ENCODE measurements at regions not wholly inside any gene's neighbourhood (a gene's known extent, or its start where the extent isn't known, plus 50 kb on each side); places are given as distances from the start of the nearest gene placed in this dataset.

DNA sequence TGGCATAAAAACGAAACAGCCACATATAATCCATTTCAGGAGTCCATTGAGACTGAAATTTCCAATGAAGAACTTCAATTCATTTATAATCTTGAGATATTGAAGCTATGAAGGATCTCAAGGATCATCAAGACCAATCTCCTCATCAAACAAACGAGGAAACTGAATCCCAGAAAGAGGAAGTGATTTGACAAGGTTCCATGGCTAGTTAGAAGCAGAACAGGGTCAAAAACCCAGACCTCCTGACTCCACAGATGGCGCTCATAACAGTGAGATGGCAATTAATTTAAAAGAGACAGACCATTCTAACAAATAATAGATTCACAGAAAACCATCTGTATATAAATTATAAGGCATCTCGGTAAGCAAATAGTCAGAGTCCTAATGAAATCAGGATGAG is 229.7 kb downstream of the KCTD12 start:
- TF ChIP-seq FOXK2 (IDR thresholded peaks at IDR 0.05): no peak
- no peak for TF ChIP-seq L3MBTL2 (conservative IDR thresholded peaks at IDR 0.05)
- no peak for TF ChIP-seq ARNT (IDR thresholded peaks at IDR 0.05)
- no peak for TF ChIP-seq TARDBP (IDR thresholded peaks at IDR 0.05)
- TF ChIP-seq BHLHE40 (IDR thresholded peaks at IDR 0.05; ENCODE audit: borderline replicate concordance): no peak
- no peak for TF ChIP-seq PKNOX1 (IDR thresholded peaks at IDR 0.05)
- TF ChIP-seq HDGF (IDR thresholded peaks at IDR 0.05; ENCODE audit: borderline replicate concordance): no peak
- no peak for TF ChIP-seq SUZ12 (IDR thresholded peaks at IDR 0.05)
- no peak for TF ChIP-seq FOXA1 (IDR thresholded peaks at IDR 0.05)
- TF ChIP-seq ZNF384 (IDR thresholded peaks at IDR 0.05): no peak
- TF ChIP-seq ELF4 (IDR thresholded peaks at IDR 0.05): no peak
- TF ChIP-seq NFRKB (IDR thresholded peaks at IDR 0.05): no peak
- TF ChIP-seq CTBP1 (IDR thresholded peaks at IDR 0.05; ENCODE audit: borderline replicate concordance): no peak
- TF ChIP-seq FOXM1 (IDR thresholded peaks at IDR 0.05; ENCODE audit: borderline replicate concordance): no peak
- no peak for TF ChIP-seq SP1 (IDR thresholded peaks at IDR 0.05)
- no peak for TF ChIP-seq LEF1 (IDR thresholded peaks at IDR 0.05; ENCODE audit: borderline replicate concordance)
- ChIA-PET POLR2A (no interaction called here), CTCF (no interaction called here)
- no peak for DNase-seq (ENCODE audit: extremely low spot score)

- POLR2A ChIA-PET: no interaction called here
- CTCF ChIA-PET: no interaction called here
- no peak for DNase-seq (ENCODE audit: extremely low spot score)
- TF ChIP-seq FOXM1 (IDR thresholded peaks at IDR 0.05; ENCODE audit: borderline replicate concordance) (no peak), SUZ12 (IDR thresholded peaks at IDR 0.05) (no peak), LEF1 (IDR thresholded peaks at IDR 0.05; ENCODE audit: borderline replicate concordance) (no peak), L3MBTL2 (conservative IDR thresholded peaks at IDR 0.05) (no peak), NFRKB (IDR thresholded peaks at IDR 0.05) (no peak), SP1 (IDR thresholded peaks at IDR 0.05) (no peak), CTBP1 (IDR thresholded peaks at IDR 0.05; ENCODE audit: borderline replicate concordance) (no peak), ARNT (IDR thresholded peaks at IDR 0.05) (no peak), FOXA1 (IDR thresholded peaks at IDR 0.05) (no peak), BHLHE40 (IDR thresholded peaks at IDR 0.05; ENCODE audit: borderline replicate concordance) (no peak), FOXK2 (IDR thresholded peaks at IDR 0.05) (no peak), PKNOX1 (IDR thresholded peaks at IDR 0.05) (no peak), TARDBP (IDR thresholded peaks at IDR 0.05) (no peak), ELF4 (IDR thresholded peaks at IDR 0.05) (no peak), HDGF (IDR thresholded peaks at IDR 0.05; ENCODE audit: borderline replicate concordance) (no peak), ZNF384 (IDR thresholded peaks at IDR 0.05) (no peak)
Observed at GRCh38 chr13:76656056-76656455, 230.1 kb downstream of the KCTD12 start.

DNA sequence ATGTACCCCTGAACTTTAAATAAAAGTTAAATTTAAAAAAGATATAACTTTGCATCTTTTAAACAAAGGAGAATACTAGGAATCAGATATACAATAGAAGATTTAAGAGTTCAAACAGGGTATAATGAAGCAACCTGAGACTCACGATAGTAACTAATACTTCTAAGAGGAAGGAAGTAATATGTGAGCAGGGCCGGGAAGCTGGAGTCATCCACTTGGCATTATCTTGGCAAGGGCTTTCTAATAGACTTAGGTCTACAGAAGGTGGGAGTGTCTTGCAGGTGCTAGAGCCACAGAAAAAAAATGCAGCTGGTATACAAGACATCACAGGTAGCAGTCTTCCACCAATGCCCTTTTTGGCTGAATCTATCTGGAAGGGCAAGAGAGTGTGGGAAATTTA is 231.9 kb downstream of the KCTD12 start:
- TF ChIP-seq SP1 (IDR thresholded peaks at IDR 0.05) (no peak), ZNF384 (IDR thresholded peaks at IDR 0.05) (no peak), BHLHE40 (IDR thresholded peaks at IDR 0.05; ENCODE audit: borderline replicate concordance) (no peak), NFRKB (IDR thresholded peaks at IDR 0.05) (no peak), ELF4 (IDR thresholded peaks at IDR 0.05) (no peak), PKNOX1 (IDR thresholded peaks at IDR 0.05) (no peak), FOXK2 (IDR thresholded peaks at IDR 0.05) (no peak), FOXM1 (IDR thresholded peaks at IDR 0.05; ENCODE audit: borderline replicate concordance) (no peak), L3MBTL2 (conservative IDR thresholded peaks at IDR 0.05) (no peak), ARNT (IDR thresholded peaks at IDR 0.05) (no peak), CTBP1 (IDR thresholded peaks at IDR 0.05; ENCODE audit: borderline replicate concordance) (no peak), LEF1 (IDR thresholded peaks at IDR 0.05; ENCODE audit: borderline replicate concordance) (no peak), FOXA1 (IDR thresholded peaks at IDR 0.05) (no peak), TARDBP (IDR thresholded peaks at IDR 0.05) (no peak), SUZ12 (IDR thresholded peaks at IDR 0.05) (no peak), HDGF (IDR thresholded peaks at IDR 0.05; ENCODE audit: borderline replicate concordance) (no peak)
- ChIA-PET POLR2A (no interaction called here), CTCF (no interaction called here)
- no peak for DNase-seq (ENCODE audit: extremely low spot score)

DNA sequence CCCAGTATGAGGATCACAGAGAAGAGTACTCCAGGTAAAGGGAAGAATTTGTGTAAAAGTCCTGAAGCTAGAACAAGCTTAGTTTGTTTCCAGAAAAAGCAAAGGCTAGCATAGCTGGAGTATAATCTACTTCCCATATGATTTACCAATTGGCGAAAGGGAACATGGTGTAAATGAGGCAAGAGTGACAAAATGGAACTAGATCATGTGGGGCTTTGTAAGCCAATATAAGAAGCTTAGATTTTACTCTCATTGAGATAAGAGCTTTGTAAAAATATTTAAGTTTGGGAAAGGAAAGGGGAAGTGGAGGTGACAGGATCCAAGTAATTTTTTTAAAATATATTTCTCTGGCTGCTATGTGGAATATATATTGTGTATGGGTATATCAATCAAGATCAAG is 234.9 kb downstream of the KCTD12 start:
- TF ChIP-seq BHLHE40 (IDR thresholded peaks at IDR 0.05; ENCODE audit: borderline replicate concordance): no peak
- no peak for TF ChIP-seq ELF4 (IDR thresholded peaks at IDR 0.05)
- no peak for TF ChIP-seq HDGF (IDR thresholded peaks at IDR 0.05; ENCODE audit: borderline replicate concordance)
- no peak for TF ChIP-seq SP1 (IDR thresholded peaks at IDR 0.05)
- TF ChIP-seq FOXK2 (IDR thresholded peaks at IDR 0.05): no peak
- TF ChIP-seq PKNOX1 (IDR thresholded peaks at IDR 0.05): no peak
- TF ChIP-seq TARDBP (IDR thresholded peaks at IDR 0.05): no peak
- DNase-seq (ENCODE audit: extremely low spot score): no peak
- POLR2A ChIA-PET: no interaction called here
- CTCF ChIA-PET: interaction anchor here (0.6 kb wide), 1 partner anchor 12 kb away, joined by 3 read pairs; no protein-coding TSS in a partner anchor

DNA sequence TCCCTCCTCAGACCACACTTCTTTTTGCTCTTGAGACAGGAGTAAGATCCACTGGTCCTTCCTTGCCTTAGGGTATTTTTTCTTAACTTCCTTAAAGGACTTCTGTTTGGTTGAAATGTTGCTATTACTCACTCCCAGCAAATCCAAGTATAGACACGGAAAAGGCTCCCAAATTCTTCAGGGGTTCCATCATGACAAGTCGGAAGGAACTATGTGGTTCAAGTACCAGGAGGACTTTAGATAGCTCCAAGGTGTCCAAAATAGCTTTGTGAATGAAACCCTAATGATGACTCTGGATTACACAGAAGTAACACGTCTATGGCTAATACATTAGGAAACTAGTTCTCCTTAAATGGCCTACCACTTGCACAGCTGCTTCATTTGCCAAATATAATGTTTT is 238.7 kb downstream of the KCTD12 start:
- ChIA-PET POLR2A (no interaction called here), CTCF (no interaction called here)
- DNase-seq (ENCODE audit: extremely low spot score): no peak
- TF ChIP-seq PKNOX1 (IDR thresholded peaks at IDR 0.05) (no peak), NFRKB (IDR thresholded peaks at IDR 0.05) (no peak), CTBP1 (IDR thresholded peaks at IDR 0.05; ENCODE audit: borderline replicate concordance) (no peak), L3MBTL2 (conservative IDR thresholded peaks at IDR 0.05) (no peak), TARDBP (IDR thresholded peaks at IDR 0.05) (no peak), HDGF (IDR thresholded peaks at IDR 0.05; ENCODE audit: borderline replicate concordance) (no peak), ARNT (IDR thresholded peaks at IDR 0.05) (no peak), FOXK2 (IDR thresholded peaks at IDR 0.05) (no peak)

Data from HEK293T (cell line).